ENCODE measurements at regions not wholly inside any gene's neighbourhood (a gene's known extent, or its start where the extent isn't known, plus 50 kb on each side); places are given as distances from the start of the nearest gene placed in this dataset.
"Not testable (repeated sequence)": the region's sequence is repeated elsewhere in the genome, so short reads cannot be mapped to it uniquely, and the experiment has no call there.

DNA sequence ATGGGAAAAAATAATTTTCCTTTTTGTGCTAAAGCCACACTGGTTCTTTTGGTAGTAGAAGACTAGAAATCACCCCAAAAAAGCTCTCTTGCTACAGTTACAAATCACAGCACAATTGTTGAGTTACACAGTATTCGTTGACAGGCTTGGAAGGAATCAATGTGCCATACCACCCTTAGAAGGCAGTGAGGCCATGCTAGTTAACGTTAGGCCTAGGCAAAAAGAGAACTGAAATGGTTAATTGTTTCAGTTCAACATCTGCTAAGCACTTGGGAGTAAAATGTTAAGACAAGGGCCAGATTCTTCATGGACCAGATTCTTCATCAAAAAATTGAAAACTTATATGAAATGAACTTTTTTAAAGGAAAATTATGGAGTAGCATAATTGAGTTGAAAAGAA, 626.2 kb downstream of the UTRN start:
- Histone ChIP-seq H3K36me3 (ENCODE audit: control insufficient read depth, insufficient read depth, low read length) (no peaks in the 10 kb centered on the region), H3K4me1 (ENCODE audit: control insufficient read depth, insufficient read depth, low read length) (no peaks in the 10 kb centered on the region), H3K9me3 (ENCODE audit: control insufficient read depth, insufficient read depth, low read length) (no peaks in the 10 kb centered on the region), H3K4me3 (ENCODE audit: low read length) (no peak overlapping the region), H3K27ac (ENCODE audit: low read length) (no peak overlapping the region), H3K27me3 (ENCODE audit: control insufficient read depth, insufficient read depth, low read length) (no peaks in the 10 kb centered on the region)
- no CpG with 5 or more reads among the region's 2 CpGs for WGBS (ENCODE audit: insufficient coverage, insufficient read length)
- DNase-seq (ENCODE audit: low read depth, low spot score): no peak

DNA sequence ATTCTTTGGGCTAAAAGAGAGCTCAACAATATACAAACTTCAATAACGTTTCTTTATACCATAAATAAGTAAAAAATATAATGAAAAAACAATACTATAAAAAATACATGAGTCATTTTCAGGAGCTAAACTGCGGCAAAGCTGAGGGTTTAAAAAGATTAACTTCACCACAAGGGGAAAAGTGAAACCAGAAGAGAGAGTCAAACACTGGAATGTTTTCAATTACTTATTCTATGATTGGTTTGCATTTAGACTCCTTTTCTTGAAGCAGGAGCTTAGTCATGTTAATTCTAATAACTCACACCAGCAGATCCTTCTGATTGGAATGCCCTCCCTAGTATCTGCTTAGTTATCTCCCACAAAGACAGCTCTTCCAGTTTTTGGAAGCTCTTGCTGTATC, 627.3 kb downstream of the UTRN start:
- WGBS (ENCODE audit: insufficient coverage, insufficient read length): 100% methylated on average over 1 of the region's 2 CpGs
- Histone ChIP-seq H3K4me1 (ENCODE audit: control insufficient read depth, insufficient read depth, low read length) (no peaks in the 10 kb centered on the region), H3K27ac (ENCODE audit: low read length) (no peak overlapping the region), H3K27me3 (ENCODE audit: control insufficient read depth, insufficient read depth, low read length) (no peaks in the 10 kb centered on the region), H3K9me3 (ENCODE audit: control insufficient read depth, insufficient read depth, low read length) (no peaks in the 10 kb centered on the region), H3K4me3 (ENCODE audit: low read length) (no peak overlapping the region), H3K36me3 (ENCODE audit: control insufficient read depth, insufficient read depth, low read length) (no peaks in the 10 kb centered on the region)
- no peak for DNase-seq (ENCODE audit: low read depth, low spot score)

DNA sequence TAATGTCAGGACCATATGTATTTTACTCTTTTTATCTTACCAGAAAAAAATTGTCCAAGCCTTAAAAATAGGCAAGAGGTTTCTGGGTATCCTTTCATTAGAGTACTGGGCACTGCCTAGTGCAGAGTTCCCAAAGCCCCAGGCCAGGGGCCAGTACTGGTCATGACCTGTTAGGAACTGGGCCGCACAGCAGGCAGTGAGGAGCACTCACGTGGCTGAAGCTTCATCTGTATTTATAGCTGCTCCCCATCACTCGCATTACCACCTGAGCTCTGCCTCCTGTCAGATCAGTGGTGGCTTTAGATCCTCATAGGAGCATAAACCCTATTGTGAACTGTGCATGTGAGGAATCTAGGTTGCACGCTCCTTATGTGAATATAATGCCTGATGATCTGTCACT, 632.9 kb downstream of the UTRN start:
- Histone ChIP-seq H3K27ac (ENCODE audit: low read length) (no peak overlapping the region), H3K4me3 (ENCODE audit: low read length) (no peak overlapping the region), H3K4me1 (ENCODE audit: control insufficient read depth, insufficient read depth, low read length) (no peaks in the 10 kb centered on the region), H3K27me3 (ENCODE audit: control insufficient read depth, insufficient read depth, low read length) (no peaks in the 10 kb centered on the region), H3K9me3 (ENCODE audit: control insufficient read depth, insufficient read depth, low read length) (no peaks in the 10 kb centered on the region), H3K36me3 (ENCODE audit: control insufficient read depth, insufficient read depth, low read length) (no peaks in the 10 kb centered on the region)
- no CpG with 5 or more reads among the region's 4 CpGs for WGBS (ENCODE audit: insufficient coverage, insufficient read length)
- DNase-seq (ENCODE audit: low read depth, low spot score): no peak

DNA sequence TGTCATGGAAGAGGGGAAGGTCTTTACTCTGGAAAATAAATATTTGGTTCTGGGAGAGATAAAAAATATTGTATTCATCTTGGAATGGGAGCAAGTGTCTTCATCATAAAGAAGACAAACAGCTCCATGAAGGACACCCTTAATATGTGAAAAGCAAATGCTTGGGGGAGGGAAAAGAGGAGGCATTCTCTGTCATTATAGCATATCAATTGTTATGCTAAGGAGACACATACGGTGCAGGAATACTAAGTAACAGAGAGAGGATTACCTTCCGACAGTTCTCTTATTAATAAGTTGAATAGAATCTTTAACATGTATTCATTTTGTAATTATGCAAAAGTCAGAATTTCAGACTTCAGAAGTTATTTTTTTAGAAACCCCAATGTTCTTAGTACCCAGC, 634.4 kb downstream of the UTRN start:
- no peak for DNase-seq (ENCODE audit: low read depth, low spot score)
- no peaks in the 10 kb centered on the region for H3K9me3 ChIP-seq (ENCODE audit: control insufficient read depth, insufficient read depth, low read length)
- no peaks in the 10 kb centered on the region for H3K27me3 ChIP-seq (ENCODE audit: control insufficient read depth, insufficient read depth, low read length)
- H3K4me1 ChIP-seq (ENCODE audit: control insufficient read depth, insufficient read depth, low read length): no peaks in the 10 kb centered on the region
- no peak overlapping the region for H3K4me3 ChIP-seq (ENCODE audit: low read length)
- H3K36me3 ChIP-seq (ENCODE audit: control insufficient read depth, insufficient read depth, low read length): no peaks in the 10 kb centered on the region
- no peak overlapping the region for H3K27ac ChIP-seq (ENCODE audit: low read length)
- no CpG with 5 or more reads among the region's 2 CpGs for WGBS (ENCODE audit: insufficient coverage, insufficient read length)

GRCh38 chr6:144920391-144920961, 635.3 kb downstream of the UTRN start:
- Histone ChIP-seq H3K9me3 (ENCODE audit: control insufficient read depth, insufficient read depth, low read length) (no peaks in the 10 kb centered on the region), H3K27ac (ENCODE audit: low read length) (no peak overlapping the region), H3K36me3 (ENCODE audit: control insufficient read depth, insufficient read depth, low read length) (no peaks in the 10 kb centered on the region), H3K4me3 (ENCODE audit: low read length) (no peak overlapping the region), H3K4me1 (ENCODE audit: control insufficient read depth, insufficient read depth, low read length) (no peaks in the 10 kb centered on the region), H3K27me3 (ENCODE audit: control insufficient read depth, insufficient read depth, low read length) (no peaks in the 10 kb centered on the region)
- no CpG with 5 or more reads among the region's 4 CpGs for WGBS (ENCODE audit: insufficient coverage, insufficient read length)
- DNase-seq (ENCODE audit: low read depth, low spot score): no peak

GRCh38 chr6:144921206-144921975, 636.3 kb downstream of the UTRN start:
- Histone ChIP-seq H3K27me3 (ENCODE audit: control insufficient read depth, insufficient read depth, low read length) (no peaks in the 10 kb centered on the region), H3K4me3 (ENCODE audit: low read length) (no peak overlapping the region), H3K27ac (ENCODE audit: low read length) (no peak overlapping the region), H3K36me3 (ENCODE audit: control insufficient read depth, insufficient read depth, low read length) (no peaks in the 10 kb centered on the region), H3K4me1 (ENCODE audit: control insufficient read depth, insufficient read depth, low read length) (no peaks in the 10 kb centered on the region), H3K9me3 (ENCODE audit: control insufficient read depth, insufficient read depth, low read length) (no peaks in the 10 kb centered on the region)
- no CpG with 5 or more reads among the region's 6 CpGs for WGBS (ENCODE audit: insufficient coverage, insufficient read length)
- no peak for DNase-seq (ENCODE audit: low read depth, low spot score)

- Histone ChIP-seq H3K27ac (ENCODE audit: low read length) (no peak overlapping the region), H3K4me1 (ENCODE audit: control insufficient read depth, insufficient read depth, low read length) (no peaks in the 10 kb centered on the region), H3K9me3 (ENCODE audit: control insufficient read depth, insufficient read depth, low read length) (no peaks in the 10 kb centered on the region), H3K27me3 (ENCODE audit: control insufficient read depth, insufficient read depth, low read length) (no peaks in the 10 kb centered on the region), H3K4me3 (ENCODE audit: low read length) (no peak overlapping the region), H3K36me3 (ENCODE audit: control insufficient read depth, insufficient read depth, low read length) (no peaks in the 10 kb centered on the region)
- no CpG with 5 or more reads among the region's 3 CpGs for WGBS (ENCODE audit: insufficient coverage, insufficient read length)
- no peak for DNase-seq (ENCODE audit: low read depth, low spot score)
These were observed 637.1 kb downstream of the UTRN start for GRCh38 chr6:144922120-144922722.

GRCh38 chr6:144922771-144923490, 637.8 kb downstream of the UTRN start:
- not testable (repeated sequence) for H3K27ac ChIP-seq (ENCODE audit: low read length); H3K9me3 ChIP-seq (ENCODE audit: control insufficient read depth, insufficient read depth, low read length); H3K36me3 ChIP-seq (ENCODE audit: control insufficient read depth, insufficient read depth, low read length); H3K4me3 ChIP-seq (ENCODE audit: low read length); H3K4me1 ChIP-seq (ENCODE audit: control insufficient read depth, insufficient read depth, low read length); DNase-seq (ENCODE audit: low read depth, low spot score); H3K27me3 ChIP-seq (ENCODE audit: control insufficient read depth, insufficient read depth, low read length)
- WGBS (ENCODE audit: insufficient coverage, insufficient read length): no CpG with 5 or more reads among the region's 5 CpGs

GRCh38 chr6:144923491-144923787, 638.3 kb downstream of the UTRN start:
- no CpG with 5 or more reads among the region's 5 CpGs for WGBS (ENCODE audit: insufficient coverage, insufficient read length)
- not testable (repeated sequence) for H3K9me3 ChIP-seq (ENCODE audit: control insufficient read depth, insufficient read depth, low read length); H3K27ac ChIP-seq (ENCODE audit: low read length); H3K4me1 ChIP-seq (ENCODE audit: control insufficient read depth, insufficient read depth, low read length); H3K36me3 ChIP-seq (ENCODE audit: control insufficient read depth, insufficient read depth, low read length); DNase-seq (ENCODE audit: low read depth, low spot score); H3K27me3 ChIP-seq (ENCODE audit: control insufficient read depth, insufficient read depth, low read length); H3K4me3 ChIP-seq (ENCODE audit: low read length)

DNA sequence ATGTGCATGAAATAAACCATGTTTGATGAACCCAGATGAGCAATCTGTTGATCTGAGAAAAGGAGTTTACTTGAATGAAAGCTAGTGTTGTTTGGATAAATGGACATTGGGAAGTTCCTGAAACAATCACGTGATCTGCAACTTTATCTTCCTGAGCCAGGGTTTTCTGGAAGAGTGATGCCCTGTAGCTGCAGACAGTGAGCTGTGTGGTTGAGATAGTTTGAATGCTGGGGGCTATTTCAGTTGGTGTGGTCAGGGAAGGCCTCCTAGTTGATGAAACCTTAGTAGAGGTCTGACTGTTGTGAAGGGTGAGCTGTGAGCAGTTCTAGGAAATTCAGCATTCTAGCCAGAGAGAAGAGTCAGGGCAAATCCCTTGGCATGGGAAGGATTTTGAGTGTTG, 643.7 kb downstream of the UTRN start:
- WGBS (ENCODE audit: insufficient coverage, insufficient read length): no CpG with 5 or more reads among the region's 1 CpG
- H3K27ac ChIP-seq (ENCODE audit: low read length): no peak overlapping the region
- no peaks in the 10 kb centered on the region for H3K4me1 ChIP-seq (ENCODE audit: control insufficient read depth, insufficient read depth, low read length)
- H3K4me3 ChIP-seq (ENCODE audit: low read length): no peak overlapping the region
- no peaks in the 10 kb centered on the region for H3K36me3 ChIP-seq (ENCODE audit: control insufficient read depth, insufficient read depth, low read length)
- H3K9me3 ChIP-seq (ENCODE audit: control insufficient read depth, insufficient read depth, low read length): no peaks in the 10 kb centered on the region
- H3K27me3 ChIP-seq (ENCODE audit: control insufficient read depth, insufficient read depth, low read length): no peaks in the 10 kb centered on the region
- DNase-seq (ENCODE audit: low read depth, low spot score): no peak

All from iPS DF 6.9 (cell line).